ENCODE measurements at regions not wholly inside any gene's neighbourhood (a gene's known extent, or its start where the extent isn't known, plus 50 kb on each side); places are given as distances from the start of the nearest gene placed in this dataset.

GRCh38 chr6:14910692-14911547 is 334.9 kb upstream of the JARID2 start:
- DNase-seq, result no peak

- no peak for DNase-seq
These were observed 333.6 kb upstream of the JARID2 start for GRCh38 chr6:14912226-14912625.

- no peak for DNase-seq
These were observed 333.2 kb upstream of the JARID2 start for GRCh38 chr6:14912706-14913105.

- DNase-seq, result no peak
These were observed 331.9 kb upstream of the JARID2 start for GRCh38 chr6:14913931-14914330.

GRCh38 chr6:14915888-14916832 is 329.7 kb upstream of the JARID2 start:
- DNase-seq, result no peak

- no peak for DNase-seq
These were observed 328.6 kb upstream of the JARID2 start for GRCh38 chr6:14917109-14917910.

GRCh38 chr6:14918200-14918907 is 327.5 kb upstream of the JARID2 start:
- DNase-seq, result peak; percentile 21

- DNase-seq, result no peak
These were observed 326.7 kb upstream of the JARID2 start for GRCh38 chr6:14919038-14919670.

- DNase-seq, result no peak
These were observed 325.6 kb upstream of the JARID2 start for GRCh38 chr6:14920276-14920675.

GRCh38 chr6:14921170-14921569 is 324.7 kb upstream of the JARID2 start:
- peak; percentile 71 for DNase-seq

- DNase-seq, result no peak
These were observed 323.8 kb upstream of the JARID2 start for GRCh38 chr6:14921878-14922671.

- no peak for DNase-seq
These were observed 323.0 kb upstream of the JARID2 start for GRCh38 chr6:14922706-14923460.

- peak; percentile 14 for DNase-seq
These were observed 321.5 kb upstream of the JARID2 start for GRCh38 chr6:14924126-14925024.

GRCh38 chr6:14925025-14925698 is 320.7 kb upstream of the JARID2 start:
- no peak for DNase-seq

GRCh38 chr6:14925699-14926026 is 320.2 kb upstream of the JARID2 start:
- DNase-seq, result no peak

- DNase-seq, result no peak
These were observed 318.5 kb upstream of the JARID2 start for GRCh38 chr6:14927398-14927797.

GRCh38 chr6:14929291-14929690 is 316.6 kb upstream of the JARID2 start:
- no peak for DNase-seq

- no peak for DNase-seq
These were observed 315.4 kb upstream of the JARID2 start for GRCh38 chr6:14930366-14930989.
